H1 (cell line): ENCODE measurements at regions not wholly inside any gene's neighbourhood (a gene's known extent, or its start where the extent isn't known, plus 50 kb on each side); places are given as distances from the start of the nearest gene placed in this dataset.

Experiments
- CTCF ChIA-PET: fragments of 300-600 bp; sonication (Branson Sonifier 250); formaldehyde crosslinking; loops from one replicate; lab custom pipeline; 2021; ENCODE audit not compliant: partially characterized antibody; lab: Charles Lee
- POLR2A ChIA-PET: fragments of 300-600 bp; sonication (Branson Sonifier 250); formaldehyde crosslinking; loops from one replicate; lab custom pipeline; 2021; ENCODE audit warnings: inconsistent platforms; ENCODE audit not compliant: partially characterized antibody; lab: Charles Lee
- DNase-seq, 2 experiments: peaks; one replicate each; pipeline versions ENCODE4 v3.0.0 to v3.0.0-alpha.2; 2010 to 2022; ENCODE audit warnings: low spot score in 2 of 2, low read depth in 1 of 2, mixed read lengths in 1 of 2
- FAIRE-seq: peaks from 2 replicates; lab custom pipeline; 2011; peaks lifted over from hg19 to GRCh38; lab: Jason Lieb, UNC
- H2AFZ ChIP-seq: 2 replicates; pipeline ENCODE4 v1.8.1; 2012; ENCODE audit warnings: low read length, inconsistent platforms
- H2AK5ac ChIP-seq: 2 replicates; pipeline ENCODE4 v1.6.1; 2013; ENCODE audit warnings: low read depth, low read length
- H2BK120ac ChIP-seq: replicated peaks from 2 replicates; pipeline ENCODE3; 2013; ENCODE audit warnings: low read depth, low read length, inconsistent platforms
- H2BK12ac ChIP-seq: 2 replicates; pipeline ENCODE4 v1.6.1; 2013; ENCODE audit warnings: low read depth, low read length
- H2BK15ac ChIP-seq: 2 replicates; pipeline ENCODE4 v1.6.1; 2013; ENCODE audit warnings: low read length
- H2BK20ac ChIP-seq: 2 replicates; pipeline ENCODE4 v1.6.1; 2013; ENCODE audit warnings: low read length
- H2BK5ac ChIP-seq: 2 replicates; pipeline ENCODE4 v1.6.1; 2013; ENCODE audit warnings: low read depth, low read length
- H3K14ac ChIP-seq: 2 replicates; pipeline ENCODE4 v1.6.1; 2013; ENCODE audit warnings: inconsistent platforms; ENCODE audit not compliant: insufficient read length
- H3K18ac ChIP-seq: 2 replicates; pipeline ENCODE4 v1.6.1; 2013; ENCODE audit warnings: low read length; ENCODE audit errors: extremely low read depth
- H3K23ac ChIP-seq: 2 replicates; pipeline ENCODE4 v1.6.1; 2013; ENCODE audit warnings: inconsistent platforms; ENCODE audit not compliant: insufficient read length
- H3K23me2 ChIP-seq: 2 replicates; pipeline ENCODE4 v1.6.1; 2013; ENCODE audit warnings: low read depth, low read length
- H3K27ac ChIP-seq: 2 replicates; pipeline ENCODE4 v1.6.1; 2011; ENCODE audit warnings: low read depth, low read length, inconsistent platforms
- H3K27me3 ChIP-seq, 4 experiments: replicated peaks in 1 of 4; 1 replicate in 1 of 4; 2 replicates in 3 of 4; pipeline versions ENCODE4 v1.6.1 to v1.8.1; 2011 to 2013; ENCODE audit warnings: low read length in 3 of 4, mild to moderate bottlenecking in 3 of 4, inconsistent platforms in 2 of 4, mixed read lengths in 2 of 4, moderate library complexity in 1 of 4; ENCODE audit not compliant: control insufficient read depth in 3 of 4, insufficient read depth in 3 of 4; ENCODE audit errors: extremely low read depth in 1 of 4
- H3K36me3 ChIP-seq, 4 experiments: 2 replicates each; pipeline versions ENCODE4 v1.6.1 to v1.8.1; 2011 to 2013; ENCODE audit warnings: mild to moderate bottlenecking in 4 of 4, low read length in 3 of 4, moderate library complexity in 2 of 4, control low read depth in 1 of 4, inconsistent platforms in 1 of 4; ENCODE audit not compliant: insufficient read depth in 4 of 4, control insufficient read depth in 2 of 4
- H3K4ac ChIP-seq: replicated peaks from 2 replicates; pipeline ENCODE3; 2013; ENCODE audit warnings: low read length, low read depth, mixed read lengths, inconsistent platforms; ENCODE audit not compliant: insufficient read length
- H3K4me1 ChIP-seq, 4 experiments: replicated peaks in 1 of 4; 1 replicate in 1 of 4; 2 replicates in 3 of 4; pipeline versions ENCODE4 v1.6.1 to v1.8.1; 2011 to 2013; ENCODE audit warnings: low read length in 3 of 4, inconsistent platforms in 2 of 4, mixed read lengths in 1 of 4; ENCODE audit not compliant: insufficient read depth in 4 of 4, control insufficient read depth in 3 of 4
- H3K4me2 ChIP-seq, 2 experiments: 2 replicates each; pipeline versions ENCODE4 v1.6.1 to v1.8.1; 2011 to 2013; ENCODE audit warnings: low read depth in 2 of 2, low read length in 2 of 2, control low read depth in 1 of 2, inconsistent platforms in 1 of 2, mild to moderate bottlenecking in 1 of 2; ENCODE audit not compliant: insufficient read depth in 1 of 2
- H3K4me3 ChIP-seq, 4 experiments: fragments of 200-600, 300-600 bp in 1 of 4; sonication (generic), shearing (Covaris generic), sonication (Bioruptor Twin) in 1 of 4; 2 replicates each; pipeline versions ENCODE4 v1.5.1 to v1.8.1; 2011 to 2016; ENCODE audit warnings: low read length in 4 of 4, low read depth in 3 of 4, control low read depth in 2 of 4, inconsistent platforms in 2 of 4, mild to moderate bottlenecking in 2 of 4, mixed read lengths in 1 of 4, moderate library complexity in 1 of 4; ENCODE audit not compliant: insufficient read depth in 2 of 4; ENCODE audit errors: extremely low read depth in 1 of 4
- H3K56ac ChIP-seq: replicated peaks from 2 replicates; pipeline ENCODE3; 2013; ENCODE audit warnings: low read depth, mild to moderate bottlenecking, mixed read lengths, low read length, inconsistent platforms; ENCODE audit not compliant: insufficient read length
- H3K79me1 ChIP-seq: 2 replicates; pipeline ENCODE4 v1.6.1; 2013; ENCODE audit warnings: low read depth, low read length, control low read depth
- H3K79me2 ChIP-seq, 2 experiments: 2 replicates each; pipeline versions ENCODE4 v1.6.1 to v1.8.1; 2012 to 2013; ENCODE audit warnings: low read length in 2 of 2, mild to moderate bottlenecking in 2 of 2, inconsistent platforms in 1 of 2; ENCODE audit not compliant: insufficient read depth in 2 of 2, control insufficient read depth in 1 of 2
- H3K9ac ChIP-seq, 4 experiments: replicated peaks in 1 of 4; 1 replicate in 1 of 4; 2 replicates in 3 of 4; pipeline versions ENCODE4 v1.6.1 to v1.8.1; 2011 to 2013; ENCODE audit warnings: low read depth in 3 of 4, low read length in 3 of 4, control low read depth in 2 of 4, mild to moderate bottlenecking in 2 of 4, moderate library complexity in 2 of 4, inconsistent platforms in 1 of 4; ENCODE audit errors: extremely low read depth in 1 of 4
- H3K9me3 ChIP-seq, 2 experiments: 2 replicates each; pipeline versions ENCODE4 v1.6.1 to v1.8.1; 2012 to 2013; ENCODE audit warnings: mild to moderate bottlenecking in 2 of 2, moderate library complexity in 2 of 2, control low read depth in 1 of 2, inconsistent platforms in 1 of 2, low read depth in 1 of 2, low read length in 1 of 2, mixed read lengths in 1 of 2; ENCODE audit not compliant: insufficient read depth in 2 of 2
- H4K20me1 ChIP-seq, 2 experiments: replicated peaks in 1 of 2; 2 replicates each; pipeline versions ENCODE3 to v1.8.1; 2011 to 2013; ENCODE audit warnings: inconsistent platforms in 2 of 2, low read length in 2 of 2, mild to moderate bottlenecking in 1 of 2; ENCODE audit not compliant: insufficient read depth in 2 of 2, control insufficient read depth in 1 of 2
- H4K5ac ChIP-seq: 2 replicates; pipeline ENCODE4 v1.6.1; 2013; ENCODE audit warnings: low read length, low read depth, mixed read lengths, inconsistent platforms; ENCODE audit not compliant: insufficient read length
- H4K8ac ChIP-seq: 2 replicates; pipeline ENCODE4 v1.8.0; 2013; ENCODE audit warnings: mild to moderate bottlenecking, moderate library complexity, low read length, inconsistent platforms; ENCODE audit not compliant: insufficient read depth; ENCODE audit errors: extremely low read depth
- H4K91ac ChIP-seq: replicated peaks from 2 replicates; pipeline ENCODE3; 2013; ENCODE audit warnings: low read length, mixed read lengths, inconsistent platforms; ENCODE audit not compliant: insufficient read length
- POU5F1 ChIP-seq: IDR thresholded peaks from 2 replicates; pipeline ENCODE4 v1.6.1; 2011; ENCODE audit warnings: low read depth, mild to moderate bottlenecking, low read length, moderate library complexity
- RNF2 ChIP-seq: fragments of 200-900, 300-1000 bp; sonication (generic); IDR thresholded peaks from 2 replicates; pipeline ENCODE4 v1.7.1; 2016; ENCODE audit warnings: borderline replicate concordance, low read depth, mild to moderate bottlenecking, antibody characterized with exemption, low read length; ENCODE audit not compliant: poor library complexity, severe bottlenecking; ENCODE audit errors: missing control alignments
- TEAD4 ChIP-seq: IDR thresholded peaks from 2 replicates; pipeline ENCODE4 v1.6.1; 2012; ENCODE audit warnings: low read depth, low read length, inconsistent platforms, mixed read lengths
- WGBS, 2 experiments: shearing (Covaris generic) in 1 of 2; methylation state at CpG; one replicate each; pipeline versions ENCODE4 v1.1.6 to v1.1.7; 2013 to 2015; ENCODE audit warnings: low lambda C conversion rate in 2 of 2, mixed read lengths in 2 of 2, inconsistent platforms in 1 of 2, low coverage in 1 of 2, missing lambda C conversion rate in 1 of 2; ENCODE audit not compliant: insufficient replicate concordance in 2 of 2, insufficient coverage in 1 of 2, insufficient read length in 1 of 2; ENCODE audit errors: extremely low coverage in 1 of 2, missing lambda C conversion rate in 1 of 2; 5-methylcytosine and 5-hydroxymethylcytosine counted together

GRCh38 chr6:8155259-8156012 is 53.1 kb upstream of the EEF1E1 start:
- H3K4ac ChIP-seq, result no peak overlapping the region
- peaks cover 0 to 10% (median 4%) of the 10 kb centered on the region in 4 experiments; a peak in 3 of 7 replicates for H3K4me1 ChIP-seq
- no peak overlapping the region for H2AK5ac ChIP-seq
- FAIRE-seq (no peak), DNase-seq (no peak)
- no peak overlapping the region for H2BK12ac ChIP-seq
- H4K91ac ChIP-seq, result no peak overlapping the region
- ChIA-PET CTCF (interaction anchor here (0.9 to 3.3 kb wide), 4 partner anchors 15 to 63 kb away, joined by 3 to 16 read pairs (median 4); no protein-coding TSS in a partner anchor), POLR2A (no interaction called here)
- no peak overlapping the region for H3K4me3 ChIP-seq
- no peaks in the 10 kb centered on the region for H3K36me3 ChIP-seq
- TF ChIP-seq POU5F1, result peak; percentile 61; the same call in 1 of the 2 replicates
- TF ChIP-seq TEAD4, result no peak
- no peak for TF ChIP-seq RNF2
- H3K27me3 ChIP-seq, result no peaks in the 10 kb centered on the region
- H3K23ac ChIP-seq, result no peak overlapping the region
- H4K8ac ChIP-seq, result no peak overlapping the region
- no peaks in the 10 kb centered on the region for H4K20me1 ChIP-seq
- H2BK15ac ChIP-seq, result no peak overlapping the region
- H2BK5ac ChIP-seq, result no peak overlapping the region
- H3K27ac ChIP-seq, result no peak overlapping the region
- no peak overlapping the region for H3K56ac ChIP-seq
- H2BK120ac ChIP-seq, result no peak overlapping the region
- no peaks in the 10 kb centered on the region; the same call in 1 of the 2 replicates for H3K23me2 ChIP-seq
- H3K18ac ChIP-seq, result no peak overlapping the region
- H2AFZ ChIP-seq, result no peak overlapping the region
- no peaks in the 10 kb centered on the region for H3K9me3 ChIP-seq
- WGBS, 2 experiments, result 51% methylated on average over 2 of the region's 2 CpGs; no CpG with 5 or more reads in 1 of the 2 experiments
- no peak overlapping the region for H3K4me2 ChIP-seq
- H3K79me2 ChIP-seq, result no peaks in the 10 kb centered on the region
- H3K79me1 ChIP-seq, result no peaks in the 10 kb centered on the region
- no peak overlapping the region for H3K14ac ChIP-seq
- H4K5ac ChIP-seq, result no peak overlapping the region
- no peak overlapping the region for H3K9ac ChIP-seq
- H2BK20ac ChIP-seq, result no peak overlapping the region
